Stimulated activated naive CD8-positive, alpha-beta T cell treated with anti-CD3 and anti-CD28 coated beads, Interleukin-15, amount 100 ng/mL, for 72 hours (primary cell): ENCODE measurements at regions not wholly inside any gene's neighbourhood (a gene's known extent, or its start where the extent isn't known, plus 50 kb on each side); places are given as distances from the start of the nearest gene placed in this dataset.
A peak's percentile ranks its signal among the peaks of the same experiment; 100 is the strongest.
"Not testable (repeated sequence)": the region's sequence is repeated elsewhere in the genome, so short reads cannot be mapped to it uniquely, and the experiment has no call there.

Experiments
- ATAC-seq: fragments of 150-1000 bp; cut with Tn5 transposase; 2 replicates; pipeline ENCODE4 v1.10.0; 2021; ENCODE audit warnings: mild to moderate bottlenecking, moderate library complexity
- DNase-seq, 2 donors: peaks; one replicate each; pipeline ENCODE4 v3.0.0; 2021 to 2022
- H3K27ac Mint-ChIP-seq, 2 donors: one replicate each; pipeline ENCODE4 v1.8.0; 2022; ENCODE audit warnings: mild to moderate bottlenecking in 2 of 2, mixed read lengths in 2 of 2, moderate library complexity in 2 of 2
- H3K27me3 Mint-ChIP-seq: one replicate; pipeline ENCODE4 v1.8.0; 2022; ENCODE audit warnings: mixed read lengths
- H3K4me1 Mint-ChIP-seq: one replicate; pipeline ENCODE4 v1.8.0; 2022; ENCODE audit warnings: mild to moderate bottlenecking, mixed read lengths
- H3K4me3 Mint-ChIP-seq, 2 donors: one replicate each; pipeline ENCODE4 v1.8.0; 2022; ENCODE audit warnings: mild to moderate bottlenecking in 2 of 2, mixed read lengths in 2 of 2, moderate library complexity in 1 of 2
- H3K9me3 Mint-ChIP-seq, 2 donors: one replicate each; pipeline ENCODE4 v1.8.0; 2022; ENCODE audit warnings: mixed read lengths in 2 of 2

DNA sequence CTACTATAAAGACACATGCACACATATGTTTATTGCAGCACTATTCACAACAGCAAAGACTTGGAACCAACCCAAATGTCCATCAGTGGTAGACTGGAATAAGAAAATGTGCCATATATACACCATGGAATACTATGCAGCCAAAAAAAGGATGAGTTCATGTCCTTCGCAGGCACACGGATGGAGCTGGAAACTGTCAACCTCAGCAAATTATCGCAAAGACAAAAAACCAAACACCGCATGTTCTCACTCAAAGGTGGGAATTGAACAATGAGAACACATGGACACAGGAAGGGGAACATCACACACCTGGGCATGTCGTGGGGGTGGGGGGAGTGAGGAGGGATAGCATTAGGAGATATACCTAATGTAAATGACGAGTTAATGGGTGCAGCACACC, 460.1 kb upstream of the NRSN1 start:
- not testable (repeated sequence) for H3K4me1 Mint-ChIP-seq, ATAC-seq, H3K27me3 Mint-ChIP-seq, H3K27ac Mint-ChIP-seq, DNase-seq, H3K4me3 Mint-ChIP-seq
- H3K9me3 Mint-ChIP-seq, result peaks cover 21 to 32% of the 10 kb centered on the region in 2 donors

DNA sequence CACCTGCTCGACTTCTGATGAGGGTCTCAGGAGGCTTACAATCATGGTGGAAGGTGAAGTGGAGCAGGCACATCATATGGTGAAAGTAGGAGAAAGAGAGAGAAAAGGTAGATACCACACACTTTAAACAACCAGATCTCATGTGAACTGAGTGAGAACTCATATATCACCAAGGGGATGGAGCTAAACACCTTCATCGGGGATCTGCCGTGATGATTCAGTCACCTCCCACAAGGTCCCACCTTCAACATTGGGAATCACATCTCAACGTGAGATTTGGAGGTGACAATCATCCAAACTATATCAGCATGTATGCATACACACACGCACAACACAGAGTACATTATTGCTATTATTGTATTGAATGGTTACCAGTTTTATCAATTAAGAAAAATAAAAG, 453.3 kb upstream of the NRSN1 start:
- Mint-ChIP-seq H3K4me1 (no peaks in the 10 kb centered on the region), H3K4me3 (no peak overlapping the region), H3K9me3 (peaks cover 44 to 61% of the 10 kb centered on the region in 2 donors), H3K27me3 (no peaks in the 10 kb centered on the region), H3K27ac (no peak overlapping the region)
- DNase-seq (no peak), ATAC-seq (no peak)

DNA sequence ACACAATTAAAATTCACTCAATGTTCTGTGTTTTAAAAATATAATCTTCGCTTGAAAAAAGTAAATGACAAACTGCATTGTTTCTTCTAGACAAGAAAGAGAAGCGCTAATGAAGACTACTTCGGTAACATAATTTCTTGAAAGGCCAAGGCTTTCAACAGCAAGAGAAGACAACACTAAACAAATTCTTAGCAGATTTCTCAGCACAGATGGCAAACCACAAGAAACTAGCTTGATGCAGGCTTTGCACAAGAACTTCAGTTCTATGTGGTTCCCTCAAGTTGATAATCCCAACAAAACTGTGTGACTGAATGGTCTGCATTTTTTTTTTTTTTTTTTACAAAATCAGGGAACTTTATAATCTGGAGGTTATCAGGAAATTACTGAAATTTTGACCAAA, 447.4 kb upstream of the NRSN1 start:
- Mint-ChIP-seq H3K4me1 (no peaks in the 10 kb centered on the region), H3K27me3 (no peaks in the 10 kb centered on the region), H3K4me3 (no peak overlapping the region), H3K9me3 (peaks cover 12 to 21% of the 10 kb centered on the region in 2 donors), H3K27ac (no peak overlapping the region)
- ATAC-seq, result no peak
- DNase-seq, result no peak

DNA sequence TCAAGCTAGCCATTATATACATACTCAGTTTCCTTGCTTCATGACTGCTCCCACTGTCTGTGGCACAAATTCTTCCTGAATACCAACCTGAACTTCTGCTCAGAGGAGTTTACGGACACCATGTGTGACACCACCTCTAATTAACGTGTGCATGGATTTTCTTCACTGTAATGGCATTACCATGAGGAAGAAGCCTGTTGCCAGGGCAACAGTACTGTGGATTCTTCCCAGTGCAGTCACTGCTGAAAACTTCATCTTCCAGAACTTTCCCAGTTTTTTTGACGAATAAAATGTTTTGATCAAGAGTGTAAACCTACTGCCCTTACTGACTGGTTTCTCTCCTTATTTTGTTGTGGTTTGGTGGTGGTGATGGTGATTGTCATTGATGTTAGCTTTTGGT, 444.3 kb upstream of the NRSN1 start:
- DNase-seq (no peak), ATAC-seq (no peak)
- H3K27me3 Mint-ChIP-seq, result no peaks in the 10 kb centered on the region
- H3K9me3 Mint-ChIP-seq, result peaks cover 0 to 5% of the 10 kb centered on the region in 2 donors
- H3K4me3 Mint-ChIP-seq, result no peak overlapping the region
- H3K27ac Mint-ChIP-seq, result no peak overlapping the region
- H3K4me1 Mint-ChIP-seq, result no peaks in the 10 kb centered on the region

DNA sequence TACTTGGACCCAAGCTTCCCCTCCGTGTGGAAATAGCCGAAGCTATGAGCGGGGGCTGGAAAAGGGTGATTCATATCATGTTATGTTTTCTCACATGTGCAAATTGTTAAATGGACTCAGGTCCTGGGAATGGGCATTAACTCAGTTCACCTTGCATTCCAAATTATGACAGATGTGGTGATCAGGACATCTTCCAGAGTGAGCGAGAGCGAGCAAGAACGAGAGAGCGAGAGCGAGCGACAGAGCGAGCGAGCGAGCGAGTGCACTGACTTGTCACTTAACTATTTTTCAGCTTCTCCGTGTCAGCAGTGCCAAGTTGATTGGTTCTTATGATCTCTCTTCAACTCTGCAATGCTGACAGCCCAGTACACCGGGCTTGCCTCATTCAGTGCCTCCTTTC, 437.4 kb upstream of the NRSN1 start:
- peak overlapping the region in 1 of 2 donors; percentile 72 for H3K27ac Mint-ChIP-seq
- no peaks in the 10 kb centered on the region for H3K27me3 Mint-ChIP-seq
- DNase-seq (no peak), ATAC-seq (no peak)
- no peak overlapping the region for H3K4me3 Mint-ChIP-seq
- no peaks in the 10 kb centered on the region for H3K4me1 Mint-ChIP-seq
- peaks cover 0 to 5% of the 10 kb centered on the region in 2 donors for H3K9me3 Mint-ChIP-seq

DNA sequence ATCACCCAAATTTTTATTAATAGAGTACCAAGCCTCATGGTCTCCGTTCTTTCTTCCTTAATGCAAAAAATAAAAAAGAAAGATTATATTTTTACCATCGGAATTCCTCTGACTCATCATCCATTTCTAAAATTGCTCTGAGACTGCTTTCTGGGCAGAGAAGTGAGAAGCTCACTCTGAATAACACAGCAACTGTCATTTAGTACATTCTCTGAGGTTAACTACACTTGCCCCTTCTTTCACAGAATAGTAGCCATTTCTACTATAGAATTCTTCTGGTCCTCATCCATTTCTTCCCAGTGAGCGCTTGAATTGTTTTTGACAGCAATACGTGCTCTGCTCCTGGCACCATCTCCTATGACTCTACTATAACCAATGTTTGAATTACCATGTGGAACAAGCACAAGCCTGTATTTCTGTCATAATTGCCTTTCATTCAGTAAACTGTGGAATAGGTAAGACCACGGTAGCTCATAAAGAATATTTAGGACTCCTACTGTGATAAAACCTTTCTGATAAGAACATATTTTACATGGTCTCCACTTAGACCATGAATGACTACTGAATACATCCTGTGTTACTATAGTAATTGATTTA, 435.5 kb upstream of the NRSN1 start:
- H3K27me3 Mint-ChIP-seq, result no peaks in the 10 kb centered on the region
- H3K4me3 Mint-ChIP-seq, result no peak overlapping the region
- no peak for ATAC-seq
- no peak for DNase-seq
- no peak overlapping the region for H3K27ac Mint-ChIP-seq
- H3K4me1 Mint-ChIP-seq, result no peaks in the 10 kb centered on the region
- H3K9me3 Mint-ChIP-seq, result no peaks in the 10 kb centered on the region

DNA sequence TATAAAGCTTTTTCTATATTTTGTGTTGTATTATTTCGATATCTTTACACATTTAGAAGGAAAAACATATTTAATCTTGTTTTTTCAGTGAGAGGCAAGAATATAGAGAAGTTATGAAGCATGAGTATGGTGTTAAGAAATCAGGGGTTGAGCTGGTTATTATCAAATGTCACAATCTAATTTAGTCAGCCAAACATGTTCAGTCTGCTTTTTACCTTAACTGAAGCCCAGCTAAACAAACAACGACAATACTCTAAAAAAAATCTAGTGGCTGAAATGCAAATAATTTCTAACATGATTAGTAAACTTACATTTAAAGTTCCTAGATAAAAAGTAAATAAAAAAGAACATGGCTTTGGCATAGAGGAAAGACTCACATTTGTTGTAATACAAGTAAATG, 433.8 kb upstream of the NRSN1 start:
- DNase-seq, result no peak
- Mint-ChIP-seq H3K27ac (no peak overlapping the region), H3K4me3 (no peak overlapping the region), H3K4me1 (no peaks in the 10 kb centered on the region), H3K9me3 (no peaks in the 10 kb centered on the region), H3K27me3 (no peaks in the 10 kb centered on the region)
- no peak for ATAC-seq

DNA sequence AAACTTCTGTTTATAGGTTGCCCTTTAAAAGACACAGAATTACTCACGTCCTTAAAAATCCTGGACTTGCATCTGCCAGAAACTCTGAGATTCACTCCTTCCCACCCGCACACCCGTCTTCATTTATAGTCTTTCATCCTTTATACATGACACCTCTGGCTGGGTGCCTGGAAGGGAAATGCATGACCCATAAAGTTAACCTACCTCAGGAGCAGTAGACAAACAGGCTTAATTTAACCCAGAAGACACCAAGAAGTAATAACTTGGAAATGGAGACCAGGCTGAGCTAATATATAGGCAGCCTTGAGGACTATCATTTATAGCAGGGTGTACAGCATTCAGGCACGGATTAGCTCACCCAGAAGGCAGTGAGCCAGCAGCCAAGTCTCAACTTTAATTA, 429.0 kb upstream of the NRSN1 start:
- H3K4me1 Mint-ChIP-seq, result no peaks in the 10 kb centered on the region
- H3K27ac Mint-ChIP-seq, result no peak overlapping the region
- no peaks in the 10 kb centered on the region for H3K27me3 Mint-ChIP-seq
- peaks cover 0 to 8% of the 10 kb centered on the region in 2 donors for H3K9me3 Mint-ChIP-seq
- ATAC-seq (no peak), DNase-seq (no peak)
- H3K4me3 Mint-ChIP-seq, result no peak overlapping the region

DNA sequence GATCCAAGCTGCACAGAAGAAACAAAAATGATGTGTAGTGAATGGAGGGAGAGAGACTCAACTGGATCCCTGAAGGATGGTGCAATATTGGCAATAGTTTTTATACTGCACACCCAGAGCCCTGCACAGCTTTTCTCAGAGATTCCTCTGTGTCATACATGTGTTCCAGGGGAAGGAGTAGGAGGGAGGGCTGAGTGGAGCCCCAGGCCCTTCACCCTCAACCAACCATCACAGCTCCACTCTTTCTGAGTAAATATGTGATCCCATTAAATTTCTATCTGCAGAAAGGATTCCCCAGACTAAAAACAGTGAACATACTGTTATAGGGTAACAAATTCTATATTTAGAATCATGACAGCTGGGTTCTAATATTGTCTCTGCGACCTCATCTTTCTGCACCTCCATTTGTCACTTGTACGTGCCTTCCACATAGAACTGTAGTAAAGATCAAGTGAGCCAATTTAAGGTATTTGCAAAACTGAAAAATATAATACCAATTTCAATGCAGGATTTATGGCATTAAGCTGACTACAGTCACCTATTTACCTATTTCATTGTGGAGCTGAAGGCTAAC, 421.4 kb upstream of the NRSN1 start:
- Mint-ChIP-seq H3K27me3 (no peaks in the 10 kb centered on the region), H3K4me1 (no peaks in the 10 kb centered on the region), H3K9me3 (peaks cover 5 to 8% of the 10 kb centered on the region in 2 donors), H3K27ac (no peak overlapping the region), H3K4me3 (no peak overlapping the region)
- no peak for DNase-seq
- ATAC-seq, result no peak

DNA sequence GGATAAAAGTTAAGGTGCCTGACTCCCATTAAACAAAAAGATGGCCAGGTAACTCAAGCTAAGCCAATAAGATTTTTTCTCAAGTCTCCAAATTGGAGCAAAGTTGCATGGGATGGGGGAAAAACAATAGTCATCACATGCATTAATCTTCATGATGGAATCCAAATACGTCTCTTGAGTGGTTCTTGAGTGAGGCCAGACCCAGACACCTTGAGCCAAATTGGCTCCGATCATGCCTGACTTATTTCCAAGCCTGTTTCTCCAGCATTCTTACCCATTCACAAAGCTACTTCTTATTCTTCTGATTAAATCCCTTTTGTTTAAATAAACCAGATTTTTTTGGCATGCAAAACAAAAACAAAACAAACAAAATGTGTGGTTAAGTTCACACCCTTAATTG, 420.3 kb upstream of the NRSN1 start:
- ATAC-seq (no peak), DNase-seq (no peak)
- Mint-ChIP-seq H3K27ac (no peak overlapping the region), H3K27me3 (no peaks in the 10 kb centered on the region), H3K9me3 (peaks cover 5 to 11% of the 10 kb centered on the region in 2 donors), H3K4me3 (no peak overlapping the region), H3K4me1 (no peaks in the 10 kb centered on the region)

DNA sequence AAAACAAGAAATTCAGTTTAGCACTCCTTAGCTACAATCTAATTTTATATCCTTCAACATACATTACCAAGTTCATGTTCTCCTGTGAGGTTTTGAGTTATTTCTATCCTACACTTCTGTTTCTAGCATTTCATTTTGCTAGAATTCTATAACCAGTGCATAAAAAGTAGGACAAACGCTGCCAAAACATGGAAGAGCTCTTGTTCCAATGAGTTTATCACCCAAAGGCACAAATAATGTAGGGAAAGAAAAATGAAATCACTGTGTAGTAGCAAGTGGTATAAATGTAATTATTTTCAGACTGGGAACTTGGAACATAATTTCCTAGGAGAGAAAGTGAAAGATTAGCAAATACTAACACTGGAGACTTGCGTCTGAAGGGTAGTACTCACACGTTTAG, 413.3 kb upstream of the NRSN1 start:
- DNase-seq (no peak), ATAC-seq (no peak)
- peaks cover 0 to 9% of the 10 kb centered on the region in 2 donors for H3K9me3 Mint-ChIP-seq
- H3K27ac Mint-ChIP-seq, result no peak overlapping the region
- H3K4me3 Mint-ChIP-seq, result no peak overlapping the region
- no peaks in the 10 kb centered on the region for H3K27me3 Mint-ChIP-seq
- H3K4me1 Mint-ChIP-seq, result no peaks in the 10 kb centered on the region

DNA sequence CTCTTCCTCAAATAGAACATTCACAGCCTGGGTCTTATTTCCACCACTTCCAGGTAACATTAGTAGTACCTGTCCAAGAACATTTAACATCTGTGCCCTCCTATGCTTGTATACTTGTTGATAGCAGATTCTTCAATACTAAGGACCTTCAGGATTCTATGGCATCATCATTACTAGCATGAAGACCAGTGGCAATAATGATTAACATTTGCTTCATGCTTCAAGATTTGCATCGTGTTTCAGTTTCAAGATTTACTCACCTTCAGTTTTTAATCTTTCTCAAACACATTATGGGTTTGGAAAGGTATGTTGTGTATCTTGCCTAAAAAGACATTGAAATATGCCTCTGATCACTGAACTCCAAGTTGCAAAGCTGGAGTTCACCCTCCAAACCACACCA, 412.8 kb upstream of the NRSN1 start:
- DNase-seq (no peak), ATAC-seq (no peak)
- Mint-ChIP-seq H3K9me3 (peaks cover 0 to 7% of the 10 kb centered on the region in 2 donors), H3K4me1 (no peaks in the 10 kb centered on the region), H3K4me3 (no peak overlapping the region), H3K27me3 (no peaks in the 10 kb centered on the region), H3K27ac (no peak overlapping the region)

DNA sequence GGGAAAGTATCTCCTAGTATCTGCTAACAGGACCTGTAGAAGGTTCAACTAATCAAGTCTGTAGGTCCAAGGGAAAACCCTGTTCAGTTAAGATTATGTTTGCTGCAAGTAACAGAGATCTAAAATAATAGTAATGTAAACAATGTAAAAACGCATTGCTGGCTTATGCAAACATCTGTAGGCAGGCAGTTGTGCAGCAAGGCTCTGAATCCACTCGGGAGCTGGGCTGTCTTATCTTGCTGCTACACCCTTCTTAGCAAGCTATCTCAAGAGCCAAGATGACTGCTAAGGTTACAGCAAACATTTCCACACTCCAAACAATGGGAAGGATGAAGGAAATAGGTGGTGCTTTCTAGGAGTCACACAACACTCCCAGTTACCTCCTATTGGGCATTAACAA, 397.3 kb upstream of the NRSN1 start:
- Mint-ChIP-seq H3K4me1 (no peaks in the 10 kb centered on the region), H3K27ac (no peak overlapping the region), H3K4me3 (no peak overlapping the region), H3K9me3 (no peaks in the 10 kb centered on the region), H3K27me3 (no peaks in the 10 kb centered on the region)
- DNase-seq, result no peak
- no peak for ATAC-seq

DNA sequence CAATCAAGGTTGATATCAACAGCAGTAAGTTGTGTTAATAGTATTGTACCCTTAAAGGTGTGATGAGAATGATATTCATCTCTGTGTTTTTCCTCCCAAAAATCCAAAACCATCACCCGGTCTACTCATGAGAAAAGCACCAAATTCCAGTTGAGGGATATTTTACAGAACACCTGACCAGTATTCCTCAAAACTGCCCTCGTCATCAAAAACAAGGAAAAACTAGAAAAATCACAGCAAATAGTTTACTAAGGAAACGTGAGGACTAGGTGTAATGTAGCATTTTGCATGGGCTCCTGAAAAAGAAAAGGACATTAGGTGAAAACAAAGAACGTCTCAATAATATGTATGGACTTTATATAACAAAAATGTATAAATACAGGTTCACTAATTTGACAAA, 394.4 kb upstream of the NRSN1 start:
- no peaks in the 10 kb centered on the region for H3K9me3 Mint-ChIP-seq
- no peak overlapping the region for H3K27ac Mint-ChIP-seq
- no peaks in the 10 kb centered on the region for H3K4me1 Mint-ChIP-seq
- ATAC-seq (no peak), DNase-seq (no peak)
- no peaks in the 10 kb centered on the region for H3K27me3 Mint-ChIP-seq
- no peak overlapping the region for H3K4me3 Mint-ChIP-seq

DNA sequence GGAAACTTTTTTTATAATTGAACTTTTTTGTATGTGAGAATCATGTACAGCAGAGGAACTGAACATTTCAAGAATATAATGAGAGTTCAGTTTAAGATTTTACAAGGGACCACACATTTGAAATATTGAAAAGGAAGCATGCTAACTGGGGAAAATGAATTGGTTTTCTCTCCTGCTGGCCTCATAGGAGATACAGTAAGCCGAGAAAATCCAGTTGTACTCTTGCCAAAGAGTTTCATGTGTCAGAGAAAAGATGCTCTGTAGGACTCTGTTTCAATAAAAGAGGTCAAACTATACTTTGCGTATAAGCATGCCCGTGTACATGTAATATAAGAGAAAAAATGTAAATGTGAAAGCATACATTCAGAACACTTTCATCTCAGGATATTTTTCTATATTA, 393.5 kb upstream of the NRSN1 start:
- no peak for DNase-seq
- no peak overlapping the region for H3K27ac Mint-ChIP-seq
- H3K27me3 Mint-ChIP-seq, result no peaks in the 10 kb centered on the region
- no peaks in the 10 kb centered on the region for H3K9me3 Mint-ChIP-seq
- ATAC-seq, result no peak
- no peak overlapping the region for H3K4me3 Mint-ChIP-seq
- no peaks in the 10 kb centered on the region for H3K4me1 Mint-ChIP-seq

DNA sequence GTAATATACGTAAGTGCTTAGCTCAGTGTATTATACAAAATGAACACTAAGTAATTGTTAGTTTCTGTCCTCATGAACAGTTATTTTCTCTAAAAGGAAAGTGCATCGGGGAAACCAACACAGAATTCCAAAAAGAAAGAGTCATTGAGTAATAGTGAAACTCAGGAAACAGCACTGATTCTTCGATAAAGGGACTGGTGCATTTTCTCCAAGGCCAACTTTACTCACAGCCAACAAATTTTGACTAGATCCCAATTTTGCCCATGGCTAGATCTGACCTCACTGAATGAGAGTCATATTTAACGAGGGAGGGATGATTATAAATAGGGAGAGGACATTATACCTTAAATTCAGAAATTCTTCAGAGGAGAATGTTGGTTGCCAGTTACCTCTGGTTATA, 390.9 kb upstream of the NRSN1 start:
- Mint-ChIP-seq H3K4me3 (no peak overlapping the region), H3K4me1 (no peaks in the 10 kb centered on the region)
- DNase-seq, result no peak

DNA sequence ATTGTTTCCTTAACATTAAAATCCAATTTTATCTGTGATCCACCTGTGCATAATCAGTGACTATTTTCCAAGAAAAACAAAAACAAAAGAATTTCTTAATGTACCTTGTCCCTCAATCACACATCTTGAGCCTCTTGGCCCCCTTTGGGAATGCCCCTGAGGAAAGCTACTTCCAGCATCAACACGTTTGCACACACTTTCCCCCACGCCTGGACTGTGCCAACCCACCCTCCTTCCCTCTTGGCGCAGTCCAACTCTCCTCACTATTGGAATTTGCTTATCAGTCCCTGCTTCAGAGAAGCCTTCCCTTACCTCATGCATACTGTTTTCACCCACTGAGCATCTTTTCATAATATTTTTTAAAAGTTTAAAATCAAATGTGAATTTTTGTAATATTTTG, 389.4 kb upstream of the NRSN1 start:
- Mint-ChIP-seq H3K9me3 (no peaks in the 10 kb centered on the region), H3K4me3 (no peak overlapping the region), H3K27me3 (no peaks in the 10 kb centered on the region), H3K27ac (no peak overlapping the region), H3K4me1 (no peaks in the 10 kb centered on the region)
- no peak for ATAC-seq
- no peak for DNase-seq

More for the DNA sequence above, 390.9 kb upstream of the NRSN1 start:
- Mint-ChIP-seq H3K9me3 (no peaks in the 10 kb centered on the region), H3K27ac (no peak overlapping the region), H3K27me3 (no peaks in the 10 kb centered on the region)
- no peak for ATAC-seq
